CD4-positive, alpha-beta T cell (primary cell): ENCODE measurements at regions not wholly inside any gene's neighbourhood (a gene's known extent, or its start where the extent isn't known, plus 50 kb on each side); places are given as distances from the start of the nearest gene placed in this dataset.

ENCODE experiments used
- ATAC-seq: fragments of 200-7000 bp; cut with Tn5 transposase; one replicate; pipeline ENCODE4 v1.10.0; 2022; ENCODE audit warnings: mild to moderate bottlenecking; ENCODE audit not compliant: poor library complexity
- CTCF ChIA-PET: fragments of 350-600 bp; sonication (Branson Sonifier 250); formaldehyde crosslinking; loops from one replicate; lab custom pipeline; 2021; ENCODE audit warnings: antibody characterized with exemption, inconsistent platforms; lab: Charles Lee
- POLR2A ChIA-PET: fragments of 350-600 bp; sonication (Branson Sonifier 250); formaldehyde crosslinking; loops from one replicate; lab custom pipeline; 2021; ENCODE audit warnings: antibody characterized with exemption, inconsistent platforms; lab: Charles Lee
- DNase-seq, 14 experiments: peaks; one replicate each; pipeline ENCODE4 v3.0.0-alpha.2; 2013 to 2020; ENCODE audit warnings: mixed read lengths in 2 of 14
- H3K27ac ChIP-seq, 2 donors: one replicate each; pipeline versions ENCODE4 v1.5.1 to v1.7.0; 2013; ENCODE audit warnings: low read length in 2 of 2, low read depth in 1 of 2, mild to moderate bottlenecking in 1 of 2
- H3K27me3 ChIP-seq, 2 experiments: 1 replicate in 1 of 2; 2 replicates in 1 of 2; pipeline versions ENCODE4 v1.6.1 to v1.7.0; 2013; ENCODE audit warnings: low read length in 2 of 2, control low read depth in 1 of 2, mild to moderate bottlenecking in 1 of 2, moderate library complexity in 1 of 2; ENCODE audit not compliant: insufficient read depth in 2 of 2, control insufficient read depth in 1 of 2
- H3K36me3 ChIP-seq: one replicate; pipeline ENCODE4 v1.6.1; 2013; ENCODE audit warnings: low read length, control low read depth; ENCODE audit not compliant: insufficient read depth
- H3K4me1 ChIP-seq: one replicate; pipeline ENCODE4 v1.6.1; 2013; ENCODE audit warnings: low read length, control low read depth; ENCODE audit not compliant: insufficient read depth
- H3K4me3 ChIP-seq: one replicate; pipeline ENCODE4 v1.5.1; 2013; ENCODE audit warnings: mild to moderate bottlenecking, low read length, moderate library complexity
- H3K9me3 ChIP-seq, 2 experiments: 1 replicate in 1 of 2; 2 replicates in 1 of 2; pipeline versions ENCODE4 v1.6.1 to v1.7.0; 2013; ENCODE audit warnings: low read length in 2 of 2, mild to moderate bottlenecking in 2 of 2, control low read depth in 1 of 2, moderate library complexity in 1 of 2; ENCODE audit not compliant: control insufficient read depth in 1 of 2, insufficient read depth in 1 of 2
- H3K27ac Mint-ChIP-seq: one replicate; pipeline ENCODE4 v1.8.0; 2020; ENCODE audit warnings: mixed read lengths
- H3K27me3 Mint-ChIP-seq: one replicate; pipeline ENCODE4 v1.8.0; 2021; ENCODE audit warnings: mixed read lengths
- H3K36me3 Mint-ChIP-seq: one replicate; pipeline ENCODE4 v1.8.0; 2021; ENCODE audit warnings: low read depth, mixed read lengths
- H3K4me1 Mint-ChIP-seq: one replicate; pipeline ENCODE4 v1.8.0; 2021; ENCODE audit warnings: low read depth, mixed read lengths
- H3K4me3 Mint-ChIP-seq: one replicate; pipeline ENCODE4 v1.8.0; 2020; ENCODE audit warnings: mild to moderate bottlenecking, mixed read lengths
- H3K9me3 Mint-ChIP-seq: one replicate; pipeline ENCODE4 v1.8.0; 2020; ENCODE audit warnings: mixed read lengths
- intact Hi-C, 2 experiments: fragments of 100-400 bp; cut with DNase I in 1 of 2; cut with micrococcal nuclease in 1 of 2; formaldehyde crosslinking; loops; one replicate each; pipeline versions ENCODE4 v1.15.1 to v1.9.0; 2023 to 2025; cut with DNase I, micrococcal nuclease
- TF ChIP-seq, protein P1 (sequence below): fragments of 200-600 bp; IDR thresholded peaks from one replicate; pipeline ENCODE4 v1.8.0; 2022; ENCODE audit warnings: antibody characterized with exemption, mild to moderate bottlenecking

DNA sequence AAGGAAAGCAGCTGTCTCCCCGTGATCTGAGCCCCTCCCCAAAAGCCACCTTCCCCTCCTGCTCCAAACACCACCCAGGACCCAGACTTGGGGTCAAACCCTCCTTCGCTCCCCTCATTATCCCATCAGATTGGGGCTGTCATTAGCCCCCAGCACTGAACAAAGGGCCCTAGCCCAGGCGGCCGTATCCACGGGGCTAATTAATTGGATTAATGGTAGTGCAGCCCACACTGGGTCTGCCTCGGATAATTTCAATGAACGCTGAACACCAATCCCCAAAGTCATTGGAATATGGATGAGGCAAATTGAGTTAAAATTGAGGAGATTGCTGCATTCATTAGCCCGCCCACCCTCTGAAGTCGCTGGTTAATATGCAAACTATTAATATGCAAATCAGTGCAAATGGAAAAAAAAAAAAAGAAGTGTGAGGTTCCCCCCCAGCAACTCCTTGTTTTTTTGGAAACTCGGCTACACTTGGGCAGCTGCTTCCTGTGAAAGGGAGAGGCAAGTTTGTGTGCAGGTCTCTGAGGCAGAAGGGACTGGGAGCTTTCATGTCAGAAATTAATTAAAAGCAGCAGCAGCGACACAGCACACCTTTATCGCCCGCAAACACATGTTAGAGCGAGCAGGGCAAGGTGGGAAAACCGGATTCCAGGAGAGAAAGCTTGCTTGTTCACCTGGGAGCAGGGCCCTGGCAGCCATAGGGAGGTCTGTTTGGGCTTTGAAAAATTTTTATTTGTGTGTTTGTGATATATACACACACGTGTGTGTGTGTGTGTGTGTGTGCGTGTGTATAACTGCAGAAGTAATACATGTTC, 517.8 kb downstream of the MIAT start:
- CTCF ChIA-PET, result no interaction called here
- Mint-ChIP-seq H3K4me1 (no peaks in the 10 kb centered on the region), H3K27ac (no peak overlapping the region), H3K27me3 (peaks cover 28% of the 10 kb centered on the region), H3K9me3 (no peaks in the 10 kb centered on the region), H3K36me3 (no peaks in the 10 kb centered on the region), H3K4me3 (no peak overlapping the region)
- peaks cover 10 to 16% of the 10 kb centered on the region in 2 experiments for H3K27me3 ChIP-seq
- POLR2A ChIA-PET, result no interaction called here
- H3K4me1 ChIP-seq, result no peaks in the 10 kb centered on the region
- no peaks in the 10 kb centered on the region for H3K36me3 ChIP-seq
- H3K27ac ChIP-seq, result no peak overlapping the region
- H3K9me3 ChIP-seq, result no peaks in the 10 kb centered on the region
- no peak for DNase-seq
- TF ChIP-seq, protein P1, sequence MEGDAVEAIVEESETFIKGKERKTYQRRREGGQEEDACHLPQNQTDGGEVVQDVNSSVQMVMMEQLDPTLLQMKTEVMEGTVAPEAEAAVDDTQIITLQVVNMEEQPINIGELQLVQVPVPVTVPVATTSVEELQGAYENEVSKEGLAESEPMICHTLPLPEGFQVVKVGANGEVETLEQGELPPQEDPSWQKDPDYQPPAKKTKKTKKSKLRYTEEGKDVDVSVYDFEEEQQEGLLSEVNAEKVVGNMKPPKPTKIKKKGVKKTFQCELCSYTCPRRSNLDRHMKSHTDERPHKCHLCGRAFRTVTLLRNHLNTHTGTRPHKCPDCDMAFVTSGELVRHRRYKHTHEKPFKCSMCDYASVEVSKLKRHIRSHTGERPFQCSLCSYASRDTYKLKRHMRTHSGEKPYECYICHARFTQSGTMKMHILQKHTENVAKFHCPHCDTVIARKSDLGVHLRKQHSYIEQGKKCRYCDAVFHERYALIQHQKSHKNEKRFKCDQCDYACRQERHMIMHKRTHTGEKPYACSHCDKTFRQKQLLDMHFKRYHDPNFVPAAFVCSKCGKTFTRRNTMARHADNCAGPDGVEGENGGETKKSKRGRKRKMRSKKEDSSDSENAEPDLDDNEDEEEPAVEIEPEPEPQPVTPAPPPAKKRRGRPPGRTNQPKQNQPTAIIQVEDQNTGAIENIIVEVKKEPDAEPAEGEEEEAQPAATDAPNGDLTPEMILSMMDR, result no peak
- no peak overlapping the region for H3K4me3 ChIP-seq
- intact Hi-C loops, result no loop called here
- ATAC-seq, result no peak

DNA sequence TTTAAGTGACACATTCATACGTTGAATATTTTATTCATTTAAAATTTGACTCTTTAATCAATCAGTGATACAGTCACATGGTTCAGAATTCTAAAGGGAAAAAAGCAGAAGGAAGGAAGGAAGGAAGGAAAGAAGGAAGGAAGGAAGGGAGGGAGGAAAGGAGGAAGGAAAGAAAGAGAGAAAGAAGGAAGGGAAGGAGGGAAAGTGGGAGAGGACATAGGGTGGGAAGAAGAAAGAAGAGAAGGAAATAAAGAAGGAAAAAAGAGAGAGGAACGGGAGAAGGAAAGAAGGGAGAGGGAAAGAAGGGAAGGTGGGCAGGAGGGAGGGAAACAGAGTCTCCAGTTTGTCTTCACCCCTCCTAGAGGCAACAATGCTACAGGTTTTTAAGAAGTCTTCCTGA, 518.6 kb downstream of the MIAT start:
- no peaks in the 10 kb centered on the region for H3K36me3 ChIP-seq
- ATAC-seq (no peak), DNase-seq (no peak)
- intact Hi-C loops, result no loop called here
- H3K4me3 ChIP-seq, result no peak overlapping the region
- no peak overlapping the region for H3K27ac ChIP-seq
- Mint-ChIP-seq H3K27ac (no peak overlapping the region), H3K27me3 (peaks cover 28% of the 10 kb centered on the region), H3K4me3 (no peak overlapping the region), H3K36me3 (no peaks in the 10 kb centered on the region), H3K4me1 (no peaks in the 10 kb centered on the region), H3K9me3 (no peaks in the 10 kb centered on the region)
- H3K27me3 ChIP-seq, result peaks cover 10 to 16% of the 10 kb centered on the region in 2 experiments
- ChIA-PET CTCF (no interaction called here), POLR2A (no interaction called here)
- TF ChIP-seq, protein P1, result no peak
- no peaks in the 10 kb centered on the region for H3K4me1 ChIP-seq
- no peaks in the 10 kb centered on the region for H3K9me3 ChIP-seq

DNA sequence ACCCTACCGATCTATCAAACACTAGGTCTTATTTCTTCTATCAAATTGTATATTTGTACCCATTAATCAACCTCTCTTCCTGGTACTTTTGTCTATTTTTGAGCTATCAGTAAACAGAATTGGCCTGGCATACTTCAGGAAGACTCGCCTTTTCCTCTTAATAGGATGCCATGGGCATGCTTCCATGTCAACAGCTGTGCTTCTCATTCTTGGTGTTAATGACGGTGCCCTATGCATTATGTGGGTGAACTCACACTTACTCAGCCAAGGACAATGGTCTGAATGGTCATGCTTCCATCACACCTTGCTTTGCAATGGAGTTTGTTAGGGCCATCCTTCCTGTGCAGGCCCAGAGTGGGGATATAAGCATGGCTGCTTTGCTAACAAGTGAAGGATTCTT, 521.8 kb downstream of the MIAT start:
- ATAC-seq (no peak), DNase-seq (no peak)
- Mint-ChIP-seq H3K4me3 (no peak overlapping the region), H3K36me3 (no peaks in the 10 kb centered on the region), H3K27ac (no peak overlapping the region), H3K4me1 (no peaks in the 10 kb centered on the region), H3K9me3 (no peaks in the 10 kb centered on the region), H3K27me3 (peaks cover 17% of the 10 kb centered on the region)
- TF ChIP-seq, protein P1, result no peak
- no peak overlapping the region for H3K27ac ChIP-seq
- no peaks in the 10 kb centered on the region for H3K9me3 ChIP-seq
- H3K4me3 ChIP-seq, result no peak overlapping the region
- H3K27me3 ChIP-seq, result peaks cover 0 to 10% of the 10 kb centered on the region in 2 experiments
- CTCF ChIA-PET, result no interaction called here
- POLR2A ChIA-PET, result no interaction called here
- H3K4me1 ChIP-seq, result no peaks in the 10 kb centered on the region
- intact Hi-C loops, result no loop called here
- H3K36me3 ChIP-seq, result no peaks in the 10 kb centered on the region
